HG02885 (cell line): ENCODE measurements at regions not wholly inside any gene's neighbourhood (a gene's known extent, or its start where the extent isn't known, plus 50 kb on each side); places are given as distances from the start of the nearest gene placed in this dataset.

Source experiments
- ATAC-seq: cut with Tn5 transposase; IDR thresholded peaks from one replicate; pipeline ENCODE4 v1.9.1; 2021; ENCODE audit warnings: mild to moderate bottlenecking; ENCODE audit not compliant: unreplicated experiment, poor library complexity

- ATAC-seq = no peak
Measured at GRCh38 chr3:43865351-43865750, 174.6 kb downstream of the ABHD5 start.

GRCh38 chr3:43865887-43866528 lies 175.3 kb downstream of the ABHD5 start:
- no peak for ATAC-seq

- no peak for ATAC-seq
Measured at GRCh38 chr3:43866529-43867353, 176.0 kb downstream of the ABHD5 start.

GRCh38 chr3:43867436-43868072 lies 176.8 kb downstream of the ABHD5 start:
- no peak for ATAC-seq

DNA sequence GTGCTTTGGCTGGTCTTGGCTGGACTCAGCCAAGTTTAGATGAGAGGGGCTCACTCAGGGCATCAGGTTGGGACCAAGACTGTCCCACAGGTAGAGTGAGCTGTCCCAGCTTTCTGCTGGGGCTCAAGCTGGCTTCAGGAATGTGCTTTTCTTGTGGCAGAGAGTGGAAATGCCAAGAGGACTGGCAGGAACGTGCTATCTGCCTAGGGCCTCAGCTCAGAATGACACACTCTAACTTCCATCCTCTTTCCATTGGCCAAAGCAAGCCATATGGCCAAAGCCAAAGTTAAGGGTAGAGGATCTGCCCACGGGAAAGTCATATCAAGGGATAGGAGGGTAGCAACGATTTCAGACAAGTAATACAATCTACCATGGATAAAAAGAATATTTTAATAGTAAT lies 178.8 kb downstream of the ABHD5 start:
- ATAC-seq = no peak

DNA sequence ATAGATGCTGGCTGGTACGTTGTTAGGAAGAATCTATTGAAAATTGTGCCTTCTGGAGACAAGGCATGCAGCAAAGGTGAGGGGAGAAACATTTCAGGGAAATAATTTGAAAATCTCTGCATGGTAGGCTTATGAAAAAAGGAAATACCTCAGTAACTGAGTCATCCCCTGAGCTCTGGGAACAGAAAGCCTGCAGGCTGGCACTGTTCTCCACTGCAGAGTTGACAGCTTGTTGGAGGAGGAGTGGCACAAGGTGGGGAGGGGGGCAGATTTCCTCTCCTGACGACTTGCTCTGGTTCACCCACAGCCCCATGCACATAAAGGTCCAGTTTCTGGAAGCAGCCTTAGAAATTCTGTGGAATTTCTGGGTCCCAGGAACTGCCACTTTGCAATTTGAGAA lies 179.4 kb downstream of the ABHD5 start:
- ATAC-seq = no peak

GRCh38 chr3:43870844-43871626 lies 180.3 kb downstream of the ABHD5 start:
- no peak for ATAC-seq

- ATAC-seq = no peak
Measured at GRCh38 chr3:43871627-43872245, 181.0 kb downstream of the ABHD5 start.

- ATAC-seq = no peak
Measured at GRCh38 chr3:43872301-43872700, 181.6 kb downstream of the ABHD5 start.

GRCh38 chr3:43872901-43873300 lies 182.2 kb downstream of the ABHD5 start:
- no peak for ATAC-seq

GRCh38 chr3:43873723-43874122 lies 183.0 kb downstream of the ABHD5 start:
- no peak for ATAC-seq

DNA sequence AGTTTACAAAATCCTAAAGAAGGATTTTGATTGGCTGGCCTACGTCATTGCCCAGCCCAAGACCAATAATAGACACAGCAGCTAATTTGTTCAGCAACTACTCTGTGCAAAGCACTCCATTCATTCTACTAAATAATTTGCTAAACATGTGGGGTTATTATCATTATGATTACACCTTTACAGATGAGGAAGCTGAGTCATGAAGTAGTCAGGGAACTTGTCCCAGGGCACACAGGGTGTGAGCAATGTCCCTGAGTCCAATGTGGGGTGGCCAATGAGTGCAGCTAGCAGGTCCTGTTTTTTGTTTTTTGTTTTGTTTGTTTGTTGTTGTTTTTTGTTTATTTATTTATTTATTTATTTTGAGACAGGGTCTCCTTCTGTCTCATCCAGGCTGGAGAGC lies 183.6 kb downstream of the ABHD5 start:
- no peak for ATAC-seq

GRCh38 chr3:43874731-43875130 lies 184.0 kb downstream of the ABHD5 start:
- no peak for ATAC-seq

DNA sequence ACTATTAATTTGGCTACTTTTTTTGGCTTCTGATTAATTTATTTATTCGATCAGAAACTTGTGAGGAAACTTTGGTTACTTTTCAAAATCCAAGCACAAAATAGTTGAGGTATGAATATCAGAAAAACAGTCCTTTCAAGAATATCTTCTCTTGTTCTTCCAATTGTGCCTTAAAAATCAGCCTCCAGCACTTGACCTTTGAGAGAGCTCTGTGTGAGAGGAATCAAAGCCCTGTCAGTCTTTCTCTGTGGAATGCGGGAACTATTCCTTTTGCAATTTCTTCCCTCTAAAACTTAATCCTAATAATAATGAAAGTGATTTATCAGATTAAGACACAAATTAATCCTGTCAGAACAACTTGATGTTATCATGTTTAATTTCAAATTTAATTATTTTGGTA lies 185.9 kb downstream of the ABHD5 start:
- ATAC-seq = no peak

- ATAC-seq = no peak
Measured at GRCh38 chr3:43879166-43879565, 188.4 kb downstream of the ABHD5 start.

DNA sequence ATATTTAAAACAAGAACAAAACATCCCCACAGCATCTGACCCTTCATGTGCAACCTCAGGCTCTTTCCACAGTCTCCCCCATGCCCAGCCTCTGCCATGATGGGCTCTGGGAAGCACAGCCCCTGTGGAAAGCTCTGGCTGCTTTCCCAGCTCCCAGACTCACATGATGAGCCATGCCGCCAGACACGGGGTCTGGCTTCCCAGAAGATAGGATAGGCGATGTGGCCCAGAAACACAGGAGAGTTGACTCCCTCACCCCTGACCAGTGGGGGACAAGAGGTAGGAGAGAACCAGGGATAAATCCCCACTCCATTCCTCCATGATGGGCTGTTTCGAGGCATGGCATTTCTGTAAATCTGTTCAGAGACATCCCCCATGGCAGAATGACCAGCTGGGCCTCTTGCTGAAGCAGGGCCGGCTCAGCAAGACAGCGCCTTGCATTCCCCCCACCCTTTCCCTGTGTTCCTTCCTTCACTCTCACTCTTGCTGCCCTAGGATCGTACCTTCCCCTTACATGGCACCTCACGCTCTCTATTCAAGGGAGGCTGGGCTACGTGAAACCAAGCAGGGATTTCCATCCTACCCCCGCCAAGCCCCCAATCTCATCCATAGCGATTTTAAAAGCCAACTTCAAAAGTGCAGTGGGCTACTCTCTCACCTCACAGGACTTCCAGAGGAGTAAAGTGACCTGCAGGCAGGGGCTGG lies 192.4 kb downstream of the ABHD5 start:
- no peak for ATAC-seq

- ATAC-seq = no peak
Measured at GRCh38 chr3:43883729-43884396, 193.1 kb downstream of the ABHD5 start.

DNA sequence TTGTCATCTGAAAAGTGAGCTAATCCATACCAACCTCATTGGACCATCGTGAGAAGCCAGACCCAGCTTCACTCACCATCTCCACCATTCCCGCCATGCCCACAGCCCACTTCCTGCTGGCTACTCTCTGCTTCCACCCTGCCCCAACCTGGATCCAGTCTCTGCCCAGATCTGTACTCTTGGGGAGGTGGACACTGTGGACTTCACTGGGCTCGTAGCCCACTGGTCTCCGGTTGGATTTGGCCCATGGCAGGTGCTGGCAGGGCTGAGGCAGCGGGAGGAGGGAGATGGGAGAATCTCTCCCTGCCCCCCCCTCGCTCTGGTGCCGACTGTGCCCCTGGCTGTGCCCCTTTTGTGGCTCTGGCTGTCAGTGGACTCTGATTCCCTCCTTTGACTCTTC lies 193.8 kb downstream of the ABHD5 start:
- no peak for ATAC-seq
